ENCODE measurements at regions not wholly inside any gene's neighbourhood (a gene's known extent, or its start where the extent isn't known, plus 50 kb on each side); places are given as distances from the start of the nearest gene placed in this dataset.

GRCh38 chr2:160794926-160795325 lies 301.3 kb upstream of the RBMS1 start:
- DNase-seq (ENCODE audit: insufficient read length, low spot score) (no peak), FAIRE-seq (no peak)
- TF ChIP-seq, protein P1, sequence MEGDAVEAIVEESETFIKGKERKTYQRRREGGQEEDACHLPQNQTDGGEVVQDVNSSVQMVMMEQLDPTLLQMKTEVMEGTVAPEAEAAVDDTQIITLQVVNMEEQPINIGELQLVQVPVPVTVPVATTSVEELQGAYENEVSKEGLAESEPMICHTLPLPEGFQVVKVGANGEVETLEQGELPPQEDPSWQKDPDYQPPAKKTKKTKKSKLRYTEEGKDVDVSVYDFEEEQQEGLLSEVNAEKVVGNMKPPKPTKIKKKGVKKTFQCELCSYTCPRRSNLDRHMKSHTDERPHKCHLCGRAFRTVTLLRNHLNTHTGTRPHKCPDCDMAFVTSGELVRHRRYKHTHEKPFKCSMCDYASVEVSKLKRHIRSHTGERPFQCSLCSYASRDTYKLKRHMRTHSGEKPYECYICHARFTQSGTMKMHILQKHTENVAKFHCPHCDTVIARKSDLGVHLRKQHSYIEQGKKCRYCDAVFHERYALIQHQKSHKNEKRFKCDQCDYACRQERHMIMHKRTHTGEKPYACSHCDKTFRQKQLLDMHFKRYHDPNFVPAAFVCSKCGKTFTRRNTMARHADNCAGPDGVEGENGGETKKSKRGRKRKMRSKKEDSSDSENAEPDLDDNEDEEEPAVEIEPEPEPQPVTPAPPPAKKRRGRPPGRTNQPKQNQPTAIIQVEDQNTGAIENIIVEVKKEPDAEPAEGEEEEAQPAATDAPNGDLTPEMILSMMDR (IDR thresholded peaks at IDR 0.05; ENCODE audit: insufficient read depth, missing control alignments): no peak

DNA sequence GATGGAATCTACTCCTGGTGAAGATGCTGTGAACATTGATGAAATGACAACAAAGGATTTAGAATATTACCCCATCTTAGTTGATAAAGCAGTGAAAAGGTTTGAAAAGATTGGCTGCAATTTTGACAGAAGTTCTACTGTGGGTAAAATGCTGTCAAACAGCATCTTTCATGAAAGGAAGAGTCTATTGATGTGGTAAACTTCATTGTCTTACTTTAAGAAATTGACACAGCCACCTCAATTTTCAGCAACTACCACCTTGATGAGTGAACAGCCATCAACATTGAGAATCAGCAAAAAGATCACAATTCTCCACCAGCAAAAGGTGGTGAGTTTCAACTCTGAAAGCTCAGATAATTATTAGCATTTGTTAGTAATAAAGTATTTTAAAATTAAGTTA lies 310.3 kb upstream of the RBMS1 start:
- FAIRE-seq (no peak), DNase-seq (ENCODE audit: insufficient read length, low spot score) (no peak)
- TF ChIP-seq, protein P1 (IDR thresholded peaks at IDR 0.05; ENCODE audit: insufficient read depth, missing control alignments): no peak

DNA sequence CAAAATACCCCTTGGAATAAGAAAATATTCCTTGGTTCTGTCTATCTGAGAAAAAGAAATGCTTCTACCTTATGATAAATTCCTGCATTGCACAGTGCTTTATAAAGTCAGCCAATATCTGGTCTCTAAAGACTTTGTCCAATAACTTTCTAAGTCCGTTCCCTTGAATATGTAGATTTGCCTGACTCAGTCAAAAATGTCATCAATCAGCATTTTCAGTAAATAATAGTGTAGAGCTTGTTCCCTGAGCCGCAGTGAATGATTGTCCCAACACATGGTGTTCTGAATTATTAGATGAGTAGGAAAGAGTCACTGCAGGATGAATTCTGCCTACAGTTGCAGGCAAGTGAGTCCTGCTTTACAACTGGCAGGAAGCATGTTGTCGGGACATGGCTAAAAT lies 316.8 kb upstream of the RBMS1 start:
- FAIRE-seq: no peak
- TF ChIP-seq, protein P1 (IDR thresholded peaks at IDR 0.05; ENCODE audit: insufficient read depth, missing control alignments): no peak
- no peak for DNase-seq (ENCODE audit: insufficient read length, low spot score)

- DNase-seq (ENCODE audit: insufficient read length, low spot score) (no peak), FAIRE-seq (no peak)
- TF ChIP-seq, protein P1 (IDR thresholded peaks at IDR 0.05; ENCODE audit: insufficient read depth, missing control alignments): no peak
These were observed 319.4 kb upstream of the RBMS1 start for GRCh38 chr2:160812830-160813505.

DNA sequence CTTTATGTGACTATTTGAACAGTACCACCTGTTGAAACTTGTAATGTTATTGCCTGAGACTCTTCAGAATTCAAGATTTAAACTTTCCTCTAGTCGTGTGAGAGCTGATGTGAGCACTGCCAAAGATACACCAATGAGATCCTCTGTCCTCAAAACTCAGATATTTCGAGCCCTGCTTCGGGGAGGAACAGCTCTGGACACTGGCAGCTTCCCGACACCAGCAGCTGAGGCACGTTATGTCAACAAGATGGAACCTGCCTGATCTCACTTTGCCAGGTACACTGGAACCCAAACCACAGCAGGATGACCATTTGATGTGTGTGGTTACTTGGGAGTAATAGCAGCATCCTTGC lies 319.9 kb upstream of the RBMS1 start:
- no peak for DNase-seq (ENCODE audit: insufficient read length, low spot score)
- TF ChIP-seq, protein P1 (IDR thresholded peaks at IDR 0.05; ENCODE audit: insufficient read depth, missing control alignments): no peak
- FAIRE-seq: no peak

DNA sequence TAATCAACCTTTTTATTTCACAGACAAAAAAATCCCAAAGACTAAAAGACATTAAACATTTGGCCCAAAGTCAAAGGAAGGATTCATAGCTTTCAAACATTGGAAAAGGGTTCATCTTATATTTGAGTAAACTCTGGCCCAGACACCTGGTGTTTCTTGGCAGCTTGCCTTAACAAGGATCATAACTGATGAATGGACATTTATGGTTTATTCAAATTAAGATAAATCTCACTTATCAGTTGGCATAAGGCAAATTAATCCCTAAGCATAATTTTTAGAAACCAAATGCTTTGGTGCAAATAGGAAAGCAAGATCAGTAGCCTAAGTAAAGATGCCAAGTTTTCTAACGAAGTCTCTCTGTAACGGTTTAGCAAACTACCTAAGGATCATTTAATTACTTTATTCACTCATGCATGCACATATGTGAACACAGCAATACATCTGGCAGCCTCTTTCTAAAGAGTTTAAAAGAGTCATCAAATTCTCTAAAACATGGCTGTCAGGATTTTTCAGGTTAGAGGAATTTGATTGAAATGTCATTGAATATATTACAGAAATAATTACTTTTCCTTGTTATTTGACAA lies 323.4 kb upstream of the RBMS1 start:
- TF ChIP-seq, protein P1 (IDR thresholded peaks at IDR 0.05; ENCODE audit: insufficient read depth, missing control alignments): no peak
- no peak for DNase-seq (ENCODE audit: insufficient read length, low spot score)
- FAIRE-seq: no peak

GRCh38 chr2:160820691-160821090 lies 327.1 kb upstream of the RBMS1 start:
- DNase-seq (ENCODE audit: insufficient read length, low spot score): no peak
- FAIRE-seq: no peak
- TF ChIP-seq, protein P1 (IDR thresholded peaks at IDR 0.05; ENCODE audit: insufficient read depth, missing control alignments): no peak

Data from D721Med (cell line).